BLaER1 (cell line): ENCODE measurements at regions not wholly inside any gene's neighbourhood (a gene's known extent, or its start where the extent isn't known, plus 50 kb on each side); places are given as distances from the start of the nearest gene placed in this dataset.
"Not testable (repeated sequence)": the region's sequence is repeated elsewhere in the genome, so short reads cannot be mapped to it uniquely, and the experiment has no call there.

Source experiments
- H3K27ac ChIP-seq: shearing (Covaris generic); formaldehyde crosslinking; 2 replicates; pipeline ENCODE4 v1.8.1; 2022
- H3K27me3 ChIP-seq: shearing (Covaris generic); formaldehyde crosslinking; 2 replicates; pipeline ENCODE4 v1.8.1; 2022
- H3K36me3 ChIP-seq: shearing (Covaris generic); formaldehyde crosslinking; 2 replicates; pipeline ENCODE4 v1.8.1; 2022
- H3K4me1 ChIP-seq: shearing (Covaris generic); formaldehyde crosslinking; 2 replicates; pipeline ENCODE4 v1.8.1; 2022
- H3K4me2 ChIP-seq: shearing (Covaris generic); formaldehyde crosslinking; 2 replicates; pipeline ENCODE4 v1.8.1; 2022
- H3K4me3 ChIP-seq: shearing (Covaris generic); formaldehyde crosslinking; 2 replicates; pipeline ENCODE4 v1.8.1; 2022
- H3K9ac ChIP-seq: shearing (Covaris generic); formaldehyde crosslinking; 2 replicates; pipeline ENCODE4 v1.8.1; 2022
- H3K9me3 ChIP-seq: shearing (Covaris generic); formaldehyde crosslinking; 2 replicates; pipeline ENCODE4 v1.8.1; 2022
- H4K20me1 ChIP-seq: shearing (Covaris generic); formaldehyde crosslinking; 2 replicates; pipeline ENCODE4 v1.8.1; 2022
- Cebpa-rat ChIP-seq: shearing (Covaris generic); IDR thresholded peaks from 2 replicates; pipeline ENCODE4 v1.8.1; 2022

DNA sequence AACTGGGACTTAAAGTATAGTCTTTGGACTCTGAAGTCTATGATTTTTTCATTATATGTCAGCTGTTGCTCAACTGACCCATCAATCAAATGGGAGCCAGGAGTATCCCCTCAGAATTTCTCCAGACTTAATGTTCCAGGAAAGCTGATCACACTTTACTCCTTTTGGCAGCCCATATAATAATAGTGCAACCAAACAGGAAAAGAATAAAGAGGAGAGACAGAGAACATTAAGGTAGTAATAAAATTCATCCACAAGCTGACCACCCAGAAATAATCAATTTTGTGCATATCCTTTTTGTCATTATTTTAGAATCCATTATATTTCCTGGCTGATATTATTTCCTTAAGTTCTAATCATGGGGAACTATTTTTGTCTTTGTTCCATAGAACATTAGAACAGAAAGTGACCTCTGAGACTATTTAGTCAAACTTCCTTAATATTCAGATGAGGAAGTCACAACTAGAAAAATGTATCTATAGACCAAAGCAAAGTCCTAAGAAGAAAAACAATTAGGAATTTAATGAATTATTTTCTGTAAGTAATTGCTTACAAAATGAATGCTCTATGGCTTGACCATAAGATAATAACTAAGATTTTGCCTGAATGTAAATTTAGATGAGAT, 238.1 kb upstream of the SEL1L start:
- H3K27ac ChIP-seq = no peak overlapping the region
- H3K4me3 ChIP-seq = no peak overlapping the region
- no peaks in the 10 kb centered on the region for H3K27me3 ChIP-seq
- H3K4me2 ChIP-seq = no peak overlapping the region
- peaks cover 5% of the 10 kb centered on the region; the same call in 1 of the 2 replicates for H3K4me1 ChIP-seq
- H3K36me3 ChIP-seq = no peaks in the 10 kb centered on the region
- TF ChIP-seq Cebpa-rat = no peak
- no peak overlapping the region for H3K9ac ChIP-seq
- no peaks in the 10 kb centered on the region for H4K20me1 ChIP-seq
- no peaks in the 10 kb centered on the region for H3K9me3 ChIP-seq

- Histone ChIP-seq H3K27ac (no peak overlapping the region), H3K27me3 (no peaks in the 10 kb centered on the region), H3K4me2 (no peak overlapping the region), H3K9ac (no peak overlapping the region), H3K4me3 (no peak overlapping the region), H4K20me1 (no peaks in the 10 kb centered on the region), H3K36me3 (no peaks in the 10 kb centered on the region), H3K4me1 (no peaks in the 10 kb centered on the region), H3K9me3 (no peaks in the 10 kb centered on the region)
- TF ChIP-seq Cebpa-rat = no peak
These were observed 238.7 kb upstream of the SEL1L start for GRCh38 chr14:81772381-81772780.

GRCh38 chr14:81776531-81776930, 242.9 kb upstream of the SEL1L start:
- no peak for TF ChIP-seq Cebpa-rat
- Histone ChIP-seq H3K4me3 (no peak overlapping the region), H3K36me3 (no peaks in the 10 kb centered on the region), H3K4me1 (no peaks in the 10 kb centered on the region), H3K9ac (no peak overlapping the region), H3K9me3 (no peaks in the 10 kb centered on the region; the same call in 1 of the 2 replicates), H3K27me3 (no peaks in the 10 kb centered on the region), H4K20me1 (no peaks in the 10 kb centered on the region), H3K27ac (no peak overlapping the region), H3K4me2 (no peak overlapping the region)

DNA sequence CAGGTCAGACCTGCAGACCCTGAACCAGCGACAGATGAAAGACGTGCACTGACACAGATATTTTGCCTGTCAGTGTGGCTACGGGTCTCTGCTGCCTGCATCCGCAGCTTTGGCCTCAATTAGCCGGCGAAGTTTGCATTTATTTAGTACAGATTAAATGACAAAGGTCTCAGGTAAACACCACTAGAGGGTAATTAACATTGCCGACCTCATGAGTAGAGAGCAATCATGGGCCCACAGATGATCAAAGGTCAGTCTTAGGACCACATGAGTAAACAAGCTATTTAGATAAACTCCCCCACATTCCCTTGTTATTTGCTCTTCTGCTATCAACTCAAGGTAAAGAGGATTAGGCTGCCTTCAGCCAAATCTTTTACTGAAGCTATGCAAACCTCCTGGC, 248.1 kb upstream of the SEL1L start:
- H3K27ac ChIP-seq, H3K27me3 ChIP-seq, H3K4me2 ChIP-seq: not testable (repeated sequence)

DNA sequence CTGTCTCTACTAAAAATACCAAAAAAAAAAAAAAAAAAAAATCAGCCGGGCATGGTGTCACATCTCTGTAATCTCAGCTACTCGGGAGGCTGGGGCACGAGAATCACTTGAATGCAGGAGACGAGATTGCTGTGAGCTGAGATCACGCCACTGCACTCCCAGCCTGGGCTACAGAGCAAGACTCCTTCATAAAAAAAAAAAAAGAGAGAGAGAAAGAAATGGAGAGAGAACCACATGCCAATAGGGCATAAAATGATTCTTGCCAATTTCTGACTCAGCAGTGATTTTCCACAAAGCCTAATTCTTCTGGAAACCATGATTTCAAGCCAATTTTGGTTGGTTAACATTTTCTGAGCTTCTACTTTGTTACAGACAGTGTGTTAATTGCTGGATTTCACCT, 250.4 kb upstream of the SEL1L start:
- H4K20me1 ChIP-seq = no peaks in the 10 kb centered on the region
- H3K4me1 ChIP-seq = no peaks in the 10 kb centered on the region
- no peak overlapping the region for H3K4me2 ChIP-seq
- H3K4me3 ChIP-seq = no peak overlapping the region
- H3K36me3 ChIP-seq = no peaks in the 10 kb centered on the region
- no peak for TF ChIP-seq Cebpa-rat
- H3K9ac ChIP-seq = no peak overlapping the region
- H3K27ac ChIP-seq = no peak overlapping the region
- peaks cover 5% of the 10 kb centered on the region; the same call in 1 of the 2 replicates for H3K9me3 ChIP-seq
- no peaks in the 10 kb centered on the region for H3K27me3 ChIP-seq

More for the DNA sequence above, 248.1 kb upstream of the SEL1L start:
- not testable (repeated sequence) for H3K4me3 ChIP-seq, H3K4me1 ChIP-seq, H4K20me1 ChIP-seq, H3K36me3 ChIP-seq, H3K9me3 ChIP-seq, H3K9ac ChIP-seq

DNA sequence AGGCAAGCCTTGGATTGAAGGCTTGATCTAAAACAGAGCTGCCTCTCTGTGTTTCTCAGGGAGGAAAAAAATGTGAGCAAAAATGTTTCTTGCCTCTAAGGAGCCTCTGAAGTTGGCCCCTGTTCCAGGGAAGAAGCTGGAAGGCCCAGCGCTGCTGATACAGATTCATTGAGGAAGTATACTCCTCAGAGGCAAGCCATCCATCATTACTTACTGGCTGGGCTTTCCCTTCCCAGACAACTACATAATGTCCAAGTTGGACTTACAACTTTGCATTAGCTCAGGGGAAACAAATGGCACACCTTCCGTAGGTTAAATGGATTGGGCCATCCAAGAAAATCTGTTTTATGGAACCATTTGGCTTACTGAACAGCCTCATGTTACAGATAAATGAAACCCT, 263.7 kb upstream of the SEL1L start:
- TF ChIP-seq Cebpa-rat = no peak
- Histone ChIP-seq H3K27me3 (no peaks in the 10 kb centered on the region), H3K36me3 (no peaks in the 10 kb centered on the region), H3K4me3 (no peak overlapping the region), H3K27ac (no peak overlapping the region), H3K9ac (no peak overlapping the region), H3K4me1 (no peaks in the 10 kb centered on the region), H3K9me3 (no peaks in the 10 kb centered on the region), H3K4me2 (no peak overlapping the region), H4K20me1 (no peaks in the 10 kb centered on the region)

DNA sequence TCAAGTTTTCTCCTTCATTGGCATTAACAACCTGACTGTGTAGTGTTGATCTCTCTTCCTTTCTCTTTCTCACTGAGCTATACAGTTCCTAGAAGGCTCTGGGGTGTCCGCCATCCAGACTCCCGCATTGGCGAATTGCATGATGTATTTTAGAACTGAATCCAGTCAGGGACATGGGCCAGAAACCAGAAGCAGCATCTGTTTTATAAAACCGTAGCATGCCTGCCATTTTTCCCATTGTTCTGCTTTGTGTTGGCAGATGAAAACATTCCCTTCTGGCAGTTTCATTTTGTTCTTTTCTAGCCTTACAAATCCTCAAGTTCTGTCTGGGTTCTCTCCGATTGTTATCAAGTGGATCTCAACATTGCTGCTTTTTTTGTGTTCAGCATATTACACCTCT, 268.3 kb upstream of the SEL1L start:
- no peak overlapping the region for H3K9ac ChIP-seq
- H3K27ac ChIP-seq = no peak overlapping the region
- H3K36me3 ChIP-seq = no peaks in the 10 kb centered on the region
- no peaks in the 10 kb centered on the region for H4K20me1 ChIP-seq
- H3K9me3 ChIP-seq = no peaks in the 10 kb centered on the region
- H3K27me3 ChIP-seq = no peaks in the 10 kb centered on the region
- TF ChIP-seq Cebpa-rat = no peak
- H3K4me2 ChIP-seq = no peak overlapping the region
- no peak overlapping the region for H3K4me3 ChIP-seq
- no peaks in the 10 kb centered on the region for H3K4me1 ChIP-seq

DNA sequence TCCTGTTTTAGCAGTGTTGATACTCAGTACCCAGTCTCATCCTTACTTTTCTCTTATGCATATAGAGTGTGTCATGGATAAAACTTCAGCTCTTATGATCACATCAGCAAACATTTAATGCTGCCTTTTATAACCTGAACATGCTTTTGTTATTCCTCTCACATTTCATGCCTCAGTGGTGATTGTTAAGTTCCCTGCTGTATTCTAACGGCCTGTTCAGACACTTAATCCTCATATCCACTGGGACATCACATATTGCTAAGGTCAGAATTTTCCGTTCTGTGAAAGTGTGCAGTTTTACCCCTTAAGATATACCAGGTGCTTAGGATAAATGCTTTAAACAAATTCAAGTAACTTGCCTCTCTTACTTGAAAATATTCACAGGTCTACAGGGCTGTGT, 268.7 kb upstream of the SEL1L start:
- Histone ChIP-seq H3K9me3 (no peaks in the 10 kb centered on the region), H3K4me3 (no peak overlapping the region), H4K20me1 (no peaks in the 10 kb centered on the region), H3K4me2 (no peak overlapping the region), H3K36me3 (no peaks in the 10 kb centered on the region), H3K4me1 (no peaks in the 10 kb centered on the region), H3K27me3 (no peaks in the 10 kb centered on the region), H3K9ac (no peak overlapping the region), H3K27ac (no peak overlapping the region)
- no peak for TF ChIP-seq Cebpa-rat

GRCh38 chr14:81805785-81806184, 272.1 kb upstream of the SEL1L start:
- Histone ChIP-seq H3K27me3 (no peaks in the 10 kb centered on the region), H4K20me1 (no peaks in the 10 kb centered on the region), H3K4me3 (no peak overlapping the region), H3K9ac (no peak overlapping the region), H3K4me2 (no peak overlapping the region), H3K9me3 (peaks cover 6% of the 10 kb centered on the region), H3K36me3 (no peaks in the 10 kb centered on the region), H3K27ac (no peak overlapping the region), H3K4me1 (no peaks in the 10 kb centered on the region)
- no peak for TF ChIP-seq Cebpa-rat

- Histone ChIP-seq H3K4me2 (no peak overlapping the region), H3K27ac (no peak overlapping the region), H3K36me3 (no peaks in the 10 kb centered on the region)
These were observed 278.1 kb upstream of the SEL1L start for GRCh38 chr14:81811705-81812269.

GRCh38 chr14:81818271-81818670, 284.6 kb upstream of the SEL1L start:
- H3K27me3 ChIP-seq = no peaks in the 10 kb centered on the region
- H3K4me2 ChIP-seq = no peak overlapping the region
- no peaks in the 10 kb centered on the region for H3K36me3 ChIP-seq
- no peaks in the 10 kb centered on the region for H3K9me3 ChIP-seq
- H3K27ac ChIP-seq = no peak overlapping the region
- H3K4me1 ChIP-seq = no peaks in the 10 kb centered on the region
- TF ChIP-seq Cebpa-rat = no peak
- no peak overlapping the region for H3K4me3 ChIP-seq
- no peak overlapping the region for H3K9ac ChIP-seq
- H4K20me1 ChIP-seq = no peaks in the 10 kb centered on the region

More at GRCh38 chr14:81811705-81812269, 278.1 kb upstream of the SEL1L start:
- H3K9me3 ChIP-seq = peaks cover 6% of the 10 kb centered on the region
- TF ChIP-seq Cebpa-rat = no peak
- no peaks in the 10 kb centered on the region for H3K4me1 ChIP-seq
- H4K20me1 ChIP-seq = no peaks in the 10 kb centered on the region
- H3K27me3 ChIP-seq = no peaks in the 10 kb centered on the region
- H3K4me3 ChIP-seq = no peak overlapping the region
- no peak overlapping the region for H3K9ac ChIP-seq
